ENCODE measurements at regions not wholly inside any gene's neighbourhood (a gene's known extent, or its start where the extent isn't known, plus 50 kb on each side); places are given as distances from the start of the nearest gene placed in this dataset.

GRCh38 chr4:128388796-128389195 is 101.2 kb upstream of the PGRMC2 start:
- no peak for DNase-seq (ENCODE audit: low read depth in 2 of 2)

GRCh38 chr4:128388352-128388630 is 100.7 kb upstream of the PGRMC2 start:
- DNase-seq (ENCODE audit: low read depth in 2 of 2), result no peak

- DNase-seq (ENCODE audit: low read depth in 2 of 2), result no peak
Measured at GRCh38 chr4:128387600-128388351, 100.2 kb upstream of the PGRMC2 start.

- peak; percentile 82 to 96 for DNase-seq (ENCODE audit: low read depth in 2 of 2)
Measured at GRCh38 chr4:128386761-128387599, 99.4 kb upstream of the PGRMC2 start.

GRCh38 chr4:128385683-128386304 is 98.2 kb upstream of the PGRMC2 start:
- DNase-seq (ENCODE audit: low read depth in 2 of 2), result peak in 1 of 2 donors; percentile 54

GRCh38 chr4:128384765-128385598 is 97.4 kb upstream of the PGRMC2 start:
- no peak for DNase-seq (ENCODE audit: low read depth in 2 of 2)

GRCh38 chr4:128384091-128384520 is 96.5 kb upstream of the PGRMC2 start:
- DNase-seq (ENCODE audit: low read depth in 2 of 2), result no peak

GRCh38 chr4:128381748-128382559 is 94.3 kb upstream of the PGRMC2 start:
- DNase-seq (ENCODE audit: low read depth in 2 of 2), result no peak

- DNase-seq (ENCODE audit: low read depth in 2 of 2), result no peak
Measured at GRCh38 chr4:128380306-128380705, 92.7 kb upstream of the PGRMC2 start.

GRCh38 chr4:128379860-128380259 is 92.2 kb upstream of the PGRMC2 start:
- peak in 1 of 2 donors; percentile 55 for DNase-seq (ENCODE audit: low read depth in 2 of 2)

GRCh38 chr4:128378668-128379067 is 91.1 kb upstream of the PGRMC2 start:
- DNase-seq (ENCODE audit: low read depth in 2 of 2), result no peak

GRCh38 chr4:128376958-128377357 is 89.3 kb upstream of the PGRMC2 start:
- DNase-seq (ENCODE audit: low read depth in 2 of 2), result no peak

GRCh38 chr4:128376303-128376702 is 88.7 kb upstream of the PGRMC2 start:
- no peak for DNase-seq (ENCODE audit: low read depth in 2 of 2)

- DNase-seq (ENCODE audit: low read depth in 2 of 2), result no peak
Measured at GRCh38 chr4:128373628-128374027, 86.0 kb upstream of the PGRMC2 start.

GRCh38 chr4:128371876-128372275 is 84.3 kb upstream of the PGRMC2 start:
- DNase-seq (ENCODE audit: low read depth in 2 of 2), result no peak

- no peak for DNase-seq (ENCODE audit: low read depth in 2 of 2)
Measured at GRCh38 chr4:128371001-128371777, 83.6 kb upstream of the PGRMC2 start.

GRCh38 chr4:128366212-128366611 is 78.6 kb upstream of the PGRMC2 start:
- no peak for DNase-seq (ENCODE audit: low read depth in 2 of 2)

GRCh38 chr4:128364565-128364964 is 77.0 kb upstream of the PGRMC2 start:
- DNase-seq (ENCODE audit: low read depth in 2 of 2), result no peak

GRCh38 chr4:128363966-128364365 is 76.4 kb upstream of the PGRMC2 start:
- no peak for DNase-seq (ENCODE audit: low read depth in 2 of 2)

- DNase-seq (ENCODE audit: low read depth in 2 of 2), result no peak
Measured at GRCh38 chr4:128362760-128363159, 75.1 kb upstream of the PGRMC2 start.

Data from dermis microvascular lymphatic vessel endothelial cell (primary cell).